HCT116 (cell line): ENCODE measurements at regions not wholly inside any gene's neighbourhood (a gene's known extent, or its start where the extent isn't known, plus 50 kb on each side); places are given as distances from the start of the nearest gene placed in this dataset.

Experiments used
- ATAC-seq: fragments of 200-7000 bp; cut with Tn5 transposase; 2 replicates; pipeline ENCODE4 v1.9.1; 2020; ENCODE audit warnings: mild to moderate bottlenecking, moderate library complexity
- BruUV-seq: library from RNA; stranded (reverse); fragments of 400-500 nt; replicated peaks from 2 replicates; lab custom pipeline; 2021; lab: Mats Ljungman, UMichigan
- CTCF ChIA-PET: fragments of 300-600 bp; sonication (Branson Sonifier 250); formaldehyde crosslinking; loops from one replicate; lab custom pipeline; 2021; ENCODE audit warnings: antibody characterized with exemption; lab: Charles Lee
- POLR2A ChIA-PET: fragments of 300-600, 350-600 bp; sonication (Branson Sonifier 250); formaldehyde crosslinking; loops from one replicate; lab custom pipeline; 2021; ENCODE audit warnings: antibody characterized with exemption; lab: Charles Lee
- RAD21 ChIA-PET, 2 experiments: fragments of 300-600 bp; sonication (Branson Sonifier 250); formaldehyde crosslinking; loops; one replicate each; lab custom pipeline; 2023; ENCODE audit warnings: low total read pairs in 2 of 2; ENCODE audit not compliant: uncharacterized antibody in 2 of 2, unreplicated experiment in 2 of 2, low non-redundant PET in 1 of 2; lab: Charles Lee
- DNase-seq: peaks from one replicate; pipeline ENCODE4 v3.0.0-alpha.2; 2010; ENCODE audit warnings: low read depth, low spot score
- H2AFZ ChIP-seq: fragments of 200-600 bp; shearing (Covaris generic), sonication (generic); 2 replicates; pipeline ENCODE4 v1.6.1; 2017; ENCODE audit warnings: low read depth, mixed run types, mixed read lengths, antibody characterized with exemption, low read length; ENCODE audit not compliant: poor library complexity, severe bottlenecking
- H3K27ac ChIP-seq: 2 replicates; pipeline ENCODE4 v1.5.1; 2012; ENCODE audit warnings: low read depth, low read length
- H3K27me3 ChIP-seq: fragments of 200-600 bp; sonication (generic); 2 replicates; pipeline ENCODE4 v1.6.1; 2016; ENCODE audit warnings: mixed run types, low read length, mixed read lengths; ENCODE audit not compliant: insufficient read depth
- H3K36me3 ChIP-seq, 2 experiments: fragments of 200-500 bp in 1 of 2; fragments of 200-600 bp in 1 of 2; sonication (Bioruptor generic) in 1 of 2; sonication (generic) in 1 of 2; 2 replicates each; pipeline versions ENCODE4 v1.5.1 to v1.6.1; 2014 to 2016; ENCODE audit warnings: low read length in 2 of 2, inconsistent platforms in 1 of 2, mixed read lengths in 1 of 2, mixed run types in 1 of 2; ENCODE audit not compliant: insufficient read depth in 2 of 2, control insufficient read depth in 1 of 2
- H3K4me1 ChIP-seq, 2 experiments: fragments of 200-600 bp in 1 of 2; sonication (generic) in 1 of 2; 2 replicates each; pipeline versions ENCODE4 v1.5.1 to v1.6.1; 2012 to 2017; ENCODE audit warnings: low read length in 2 of 2, inconsistent platforms in 1 of 2, mild to moderate bottlenecking in 1 of 2, mixed read lengths in 1 of 2, mixed run types in 1 of 2, moderate library complexity in 1 of 2; ENCODE audit not compliant: insufficient read depth in 2 of 2, control insufficient read depth in 1 of 2
- H3K4me2 ChIP-seq: fragments of 200-600 bp; sonication (generic); 2 replicates; pipeline ENCODE4 v1.6.1; 2017; ENCODE audit warnings: mixed run types, low read length, mixed read lengths
- H3K4me3 ChIP-seq, 2 experiments: fragments of 200-600 bp in 1 of 2; sonication (generic) in 1 of 2; replicated peaks in 1 of 2; 2 replicates each; pipeline ENCODE4 v1.5.1; 2011 to 2016; ENCODE audit warnings: low read length in 2 of 2, control low read depth in 1 of 2, low read depth in 1 of 2, mild to moderate bottlenecking in 1 of 2, mixed read lengths in 1 of 2, mixed run types in 1 of 2
- H3K79me2 ChIP-seq: fragments of 200-600 bp; sonication (generic); 2 replicates; pipeline ENCODE4 v1.6.1; 2017; ENCODE audit warnings: mild to moderate bottlenecking, mixed run types, low read length, moderate library complexity, mixed read lengths; ENCODE audit not compliant: insufficient read depth
- H3K9ac ChIP-seq: fragments of 200-600 bp; sonication (generic); 2 replicates; pipeline ENCODE4 v1.6.1; 2016; ENCODE audit warnings: low read length, mixed read lengths
- H3K9me2 ChIP-seq: fragments of 200-600 bp; sonication (generic), shearing (Covaris generic); 2 replicates; pipeline ENCODE4 v1.6.1; 2017; ENCODE audit warnings: mixed run types, mild to moderate bottlenecking, moderate library complexity; ENCODE audit not compliant: insufficient read depth
- H3K9me3 ChIP-seq, 2 experiments: fragments of 200-500 bp in 1 of 2; fragments of 200-600 bp in 1 of 2; sonication (Bioruptor generic) in 1 of 2; sonication (generic) in 1 of 2; 2 replicates each; pipeline ENCODE4 v1.6.1; 2014 to 2017; ENCODE audit warnings: low read length in 2 of 2, mixed read lengths in 2 of 2, inconsistent platforms in 1 of 2, low read depth in 1 of 2, mild to moderate bottlenecking in 1 of 2, mixed run types in 1 of 2, moderate library complexity in 1 of 2; ENCODE audit not compliant: control insufficient read depth in 1 of 2, insufficient read depth in 1 of 2
- H4K20me1 ChIP-seq: fragments of 200-600 bp; sonication (generic), shearing (Covaris generic); 2 replicates; pipeline ENCODE4 v1.6.1; 2017; ENCODE audit warnings: mixed run types, mild to moderate bottlenecking, moderate library complexity; ENCODE audit not compliant: insufficient read depth
- ATF3 ChIP-seq: IDR thresholded peaks from 2 replicates; pipeline ENCODE4 v1.6.1; 2012
- EGR1 ChIP-seq: IDR thresholded peaks from 2 replicates; pipeline ENCODE4 v1.6.1; 2012; ENCODE audit warnings: low read depth
- EZH2 ChIP-seq: fragments of 200-600 bp; sonication (generic); IDR thresholded peaks from 2 replicates; pipeline ENCODE4 v1.6.1; 2017; ENCODE audit warnings: antibody characterized with exemption, mixed run types
- FOSL1 ChIP-seq: IDR thresholded peaks from 2 replicates; pipeline ENCODE4 v1.6.1; 2012; ENCODE audit warnings: low read depth
- POLR2A ChIP-seq: IDR thresholded peaks from 2 replicates; pipeline ENCODE4 v1.7.0; 2011; ENCODE audit warnings: borderline replicate concordance; ENCODE audit not compliant: insufficient read depth, insufficient read length; ENCODE audit errors: extremely low read depth
- POLR2AphosphoS5 ChIP-seq: IDR thresholded peaks from 2 replicates; pipeline ENCODE4 v1.6.1; 2011; ENCODE audit warnings: mild to moderate bottlenecking, low read depth, low read length, moderate library complexity
- RAD21 ChIP-seq: IDR thresholded peaks from 2 replicates; pipeline ENCODE4 v1.6.1; 2012; ENCODE audit warnings: low read depth, mild to moderate bottlenecking
- REST ChIP-seq: IDR thresholded peaks from 2 replicates; pipeline ENCODE4 v1.6.1; 2012; ENCODE audit warnings: low read depth
- SIN3A ChIP-seq: IDR thresholded peaks from 2 replicates; pipeline ENCODE4 v1.6.1; 2012; ENCODE audit warnings: low read depth
- SRF ChIP-seq: IDR thresholded peaks from 2 replicates; pipeline ENCODE4 v1.6.1; 2012; ENCODE audit warnings: low read depth
- TCF7L2 ChIP-seq: IDR thresholded peaks from 2 replicates; pipeline ENCODE4 v1.7.0; 2011; ENCODE audit warnings: borderline replicate concordance, inconsistent platforms; ENCODE audit not compliant: insufficient read depth, insufficient read length; ENCODE audit errors: extremely low read depth
- YY1 ChIP-seq: IDR thresholded peaks from 2 replicates; pipeline ENCODE4 v1.6.1; 2011; ENCODE audit warnings: low read length, low read depth, moderate library complexity, mild to moderate bottlenecking; ENCODE audit not compliant: insufficient replicate concordance; ENCODE audit errors: extremely low read depth
- ZFX ChIP-seq: fragments of 450-650 bp; IDR thresholded peaks from 2 replicates; pipeline ENCODE4 v1.6.1; 2017
- intact Hi-C: fragments of 100-400 bp; cut with micrococcal nuclease; formaldehyde crosslinking; loops from 2 replicates; pipeline ENCODE4 v1.10.0; 2022

- no peak for TF ChIP-seq FOSL1
Observed at GRCh38 chr7:67781841-67782240, 785.2 kb downstream of the TYW1 start (continued).

GRCh38 chr7:67786021-67786420, 789.4 kb downstream of the TYW1 start:
- Histone ChIP-seq H3K27me3 (no peaks in the 10 kb centered on the region), H3K4me2 (no peak overlapping the region), H3K27ac (no peak overlapping the region), H4K20me1 (no peaks in the 10 kb centered on the region), H3K9me3 (peaks cover 0 to 5% of the 10 kb centered on the region in 2 experiments; a peak in 2 of 4 replicates), H3K4me3 (no peak overlapping the region), H3K4me1 (no peaks in the 10 kb centered on the region), H3K9ac (no peak overlapping the region), H2AFZ (no peak overlapping the region), H3K79me2 (no peaks in the 10 kb centered on the region), H3K9me2 (no peaks in the 10 kb centered on the region), H3K36me3 (no peaks in the 10 kb centered on the region)
- intact Hi-C loops = no loop called here
- ChIA-PET CTCF (no interaction called here), RAD21 (no interaction called here), POLR2A (no interaction called here)
- TF ChIP-seq REST (no peak), ZFX (no peak), TCF7L2 (no peak), SRF (no peak), EGR1 (no peak), SIN3A (no peak), ATF3 (no peak), FOSL1 (no peak), YY1 (no peak), POLR2AphosphoS5 (no peak), EZH2 (no peak), RAD21 (no peak), POLR2A (no peak)
- no peak for ATAC-seq
- no peak for DNase-seq
- no TSS peak for BruUV-seq
